PC-9 (cell line): ENCODE measurements at regions not wholly inside any gene's neighbourhood (a gene's known extent, or its start where the extent isn't known, plus 50 kb on each side); places are given as distances from the start of the nearest gene placed in this dataset.

Experiments used
- EZH2 ChIP-seq: fragments of 200-600 bp; sonication (generic); IDR thresholded peaks from 2 replicates; pipeline ENCODE4 v1.8.0; 2017; ENCODE audit warnings: antibody characterized with exemption, low read depth
- TF ChIP-seq, protein P1 (sequence below): fragments of 200-600 bp; sonication (generic); conservative IDR thresholded peaks from 2 replicates; pipeline ENCODE4 v1.6.1; 2017; ENCODE audit warnings: mixed run types, antibody characterized with exemption, mild to moderate bottlenecking, moderate library complexity

DNA sequence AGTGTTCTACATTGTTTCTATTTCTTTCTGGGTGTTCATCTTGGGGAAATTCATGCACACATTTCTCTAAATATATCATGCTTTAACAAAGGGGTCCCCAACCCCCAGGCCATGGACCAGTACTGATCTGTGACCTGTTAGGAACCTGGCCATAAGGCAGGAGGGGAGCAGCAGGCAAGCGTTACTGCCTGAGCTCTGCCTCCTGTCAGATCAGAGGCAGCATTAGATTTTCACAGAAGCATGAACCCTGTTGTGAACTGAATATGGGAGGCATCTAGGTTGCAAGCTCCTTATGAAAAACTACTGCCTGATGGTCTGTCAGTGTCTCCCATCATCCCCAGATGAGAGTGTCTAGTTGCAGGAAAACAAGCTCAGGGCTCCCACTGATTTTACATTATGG, 270.0 kb downstream of the AGTPBP1 start:
- TF ChIP-seq, protein P1, sequence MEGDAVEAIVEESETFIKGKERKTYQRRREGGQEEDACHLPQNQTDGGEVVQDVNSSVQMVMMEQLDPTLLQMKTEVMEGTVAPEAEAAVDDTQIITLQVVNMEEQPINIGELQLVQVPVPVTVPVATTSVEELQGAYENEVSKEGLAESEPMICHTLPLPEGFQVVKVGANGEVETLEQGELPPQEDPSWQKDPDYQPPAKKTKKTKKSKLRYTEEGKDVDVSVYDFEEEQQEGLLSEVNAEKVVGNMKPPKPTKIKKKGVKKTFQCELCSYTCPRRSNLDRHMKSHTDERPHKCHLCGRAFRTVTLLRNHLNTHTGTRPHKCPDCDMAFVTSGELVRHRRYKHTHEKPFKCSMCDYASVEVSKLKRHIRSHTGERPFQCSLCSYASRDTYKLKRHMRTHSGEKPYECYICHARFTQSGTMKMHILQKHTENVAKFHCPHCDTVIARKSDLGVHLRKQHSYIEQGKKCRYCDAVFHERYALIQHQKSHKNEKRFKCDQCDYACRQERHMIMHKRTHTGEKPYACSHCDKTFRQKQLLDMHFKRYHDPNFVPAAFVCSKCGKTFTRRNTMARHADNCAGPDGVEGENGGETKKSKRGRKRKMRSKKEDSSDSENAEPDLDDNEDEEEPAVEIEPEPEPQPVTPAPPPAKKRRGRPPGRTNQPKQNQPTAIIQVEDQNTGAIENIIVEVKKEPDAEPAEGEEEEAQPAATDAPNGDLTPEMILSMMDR = no peak
- no peak for TF ChIP-seq EZH2
